Smooth muscle cell (in vitro differentiated cells): ENCODE measurements at regions not wholly inside any gene's neighbourhood (a gene's known extent, or its start where the extent isn't known, plus 50 kb on each side); places are given as distances from the start of the nearest gene placed in this dataset.

Experiments used
- DNase-seq: peaks from one replicate; lab custom pipeline; 2025; ENCODE audit not compliant: unreplicated experiment; lab: John Stamatoyannopoulos, UW
- H2AFZ ChIP-seq: fragments of 200-600 bp; sonication (generic); 2 replicates; pipeline ENCODE4 v1.6.0; 2016; ENCODE audit warnings: antibody characterized with exemption, low read depth, mild to moderate bottlenecking
- H3F3A ChIP-seq: fragments of 200-600 bp; sonication (generic); 2 replicates; pipeline ENCODE4 v1.6.0; 2017; ENCODE audit warnings: antibody characterized with exemption, low read depth
- H3K27ac ChIP-seq: fragments of 200-600 bp; sonication (generic); 2 replicates; pipeline ENCODE4 v1.5.1; 2016; ENCODE audit warnings: low read depth, mild to moderate bottlenecking
- H3K27me3 ChIP-seq: fragments of 200-600 bp; sonication (generic); 2 replicates; pipeline ENCODE4 v1.6.1; 2016; ENCODE audit warnings: low read depth, mild to moderate bottlenecking
- H3K36me3 ChIP-seq: fragments of 200-600 bp; sonication (generic); 2 replicates; pipeline ENCODE4 v1.5.1; 2016; ENCODE audit warnings: low read depth
- H3K4me1 ChIP-seq: fragments of 200-600 bp; sonication (generic); 2 replicates; pipeline ENCODE4 v1.5.1; 2016; ENCODE audit warnings: low read depth
- H3K4me2 ChIP-seq: fragments of 200-600 bp; sonication (generic); 2 replicates; pipeline ENCODE4 v1.6.0; 2016; ENCODE audit warnings: mild to moderate bottlenecking
- H3K4me3 ChIP-seq: fragments of 200-600 bp; sonication (generic); 2 replicates; pipeline ENCODE4 v1.5.1; 2016; ENCODE audit warnings: mild to moderate bottlenecking
- H3K79me2 ChIP-seq: fragments of 200-600 bp; sonication (generic); 2 replicates; pipeline ENCODE4 v1.6.0; 2016; ENCODE audit warnings: low read depth, mild to moderate bottlenecking
- H3K9ac ChIP-seq: fragments of 200-600 bp; sonication (generic); 2 replicates; pipeline ENCODE4 v1.6.0; 2016; ENCODE audit warnings: low read depth
- H3K9me3 ChIP-seq: fragments of 200-600 bp; sonication (generic); replicated peaks from 2 replicates; pipeline ENCODE4 v1.5.1; 2016; ENCODE audit warnings: low read depth
- H4K20me1 ChIP-seq: fragments of 200-600 bp; sonication (generic); 2 replicates; pipeline ENCODE4 v1.6.0; 2016; ENCODE audit warnings: low read depth
- WGBS: methylation state at CpG from one replicate; pipeline ENCODE4 v1.1.7; 2016; ENCODE audit warnings: low lambda C conversion rate; 5-methylcytosine and 5-hydroxymethylcytosine counted together
- TF ChIP-seq, protein P1 (sequence below): fragments of 200-600 bp; sonication (generic); IDR thresholded peaks from 2 replicates; pipeline ENCODE4 v1.5.1; 2017; ENCODE audit warnings: borderline replicate concordance, mild to moderate bottlenecking, antibody characterized with exemption; ENCODE audit not compliant: insufficient read depth, poor library complexity, severe bottlenecking

DNA sequence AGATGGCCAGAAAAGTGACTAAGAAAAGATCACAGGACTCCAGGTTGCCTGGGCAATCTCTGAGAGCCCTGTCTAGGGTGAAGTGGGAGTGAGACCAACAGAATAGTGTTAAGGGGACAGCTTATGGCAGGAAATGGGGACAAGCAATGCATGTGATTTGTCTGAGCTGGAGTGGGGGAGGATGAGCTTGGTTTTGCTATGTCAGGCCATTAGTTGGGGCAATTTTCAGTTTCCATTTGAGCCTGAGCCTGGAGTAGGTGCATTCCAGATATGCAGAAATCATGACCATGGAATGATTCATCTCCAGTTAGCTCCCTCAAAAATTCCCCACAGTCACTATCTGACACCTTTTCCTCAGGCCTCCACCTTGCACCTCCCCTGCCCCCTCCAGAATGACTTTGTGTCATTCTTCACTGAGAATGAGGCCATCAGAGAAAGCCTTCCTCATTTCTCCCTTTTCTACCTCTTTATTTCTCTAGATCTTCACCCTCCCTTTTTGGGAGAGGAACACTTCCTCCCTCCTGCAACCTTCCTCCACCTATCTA is 150.9 kb upstream of the PLEKHG7 start:
- Histone ChIP-seq H3K4me1 (peaks cover 17% of the 10 kb centered on the region), H3K36me3 (no peaks in the 10 kb centered on the region), H3K4me3 (no peak overlapping the region), H2AFZ (no peak overlapping the region), H3K9ac (peak overlapping the region; percentile 1), H3K79me2 (no peaks in the 10 kb centered on the region), H4K20me1 (no peaks in the 10 kb centered on the region), H3F3A (no peaks in the 10 kb centered on the region), H3K27ac (peak overlapping the region; percentile 81), H3K9me3 (no peaks in the 10 kb centered on the region), H3K4me2 (peak overlapping the region; percentile 17), H3K27me3 (no peaks in the 10 kb centered on the region)
- TF ChIP-seq, protein P1, sequence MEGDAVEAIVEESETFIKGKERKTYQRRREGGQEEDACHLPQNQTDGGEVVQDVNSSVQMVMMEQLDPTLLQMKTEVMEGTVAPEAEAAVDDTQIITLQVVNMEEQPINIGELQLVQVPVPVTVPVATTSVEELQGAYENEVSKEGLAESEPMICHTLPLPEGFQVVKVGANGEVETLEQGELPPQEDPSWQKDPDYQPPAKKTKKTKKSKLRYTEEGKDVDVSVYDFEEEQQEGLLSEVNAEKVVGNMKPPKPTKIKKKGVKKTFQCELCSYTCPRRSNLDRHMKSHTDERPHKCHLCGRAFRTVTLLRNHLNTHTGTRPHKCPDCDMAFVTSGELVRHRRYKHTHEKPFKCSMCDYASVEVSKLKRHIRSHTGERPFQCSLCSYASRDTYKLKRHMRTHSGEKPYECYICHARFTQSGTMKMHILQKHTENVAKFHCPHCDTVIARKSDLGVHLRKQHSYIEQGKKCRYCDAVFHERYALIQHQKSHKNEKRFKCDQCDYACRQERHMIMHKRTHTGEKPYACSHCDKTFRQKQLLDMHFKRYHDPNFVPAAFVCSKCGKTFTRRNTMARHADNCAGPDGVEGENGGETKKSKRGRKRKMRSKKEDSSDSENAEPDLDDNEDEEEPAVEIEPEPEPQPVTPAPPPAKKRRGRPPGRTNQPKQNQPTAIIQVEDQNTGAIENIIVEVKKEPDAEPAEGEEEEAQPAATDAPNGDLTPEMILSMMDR, result no peak
- no peak for DNase-seq

DNA sequence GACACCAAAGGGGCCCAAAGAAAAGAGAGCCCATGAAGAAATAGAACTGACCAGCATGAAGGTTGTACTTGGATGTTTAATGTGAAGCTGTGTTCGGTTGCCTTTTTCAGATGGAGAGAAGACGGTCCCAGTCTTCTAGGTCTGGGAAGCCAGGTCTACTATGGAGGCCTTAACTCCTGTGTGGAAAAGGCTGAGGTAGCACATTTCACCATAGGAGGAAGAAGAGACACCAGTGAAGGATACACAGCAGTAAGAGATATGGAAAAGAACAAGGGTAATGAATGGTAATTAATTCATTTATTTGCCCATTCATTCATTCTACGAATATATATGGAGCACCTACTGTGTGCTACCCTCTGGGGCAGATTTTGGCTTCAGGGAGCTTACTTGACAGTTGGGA is 151.6 kb upstream of the PLEKHG7 start:
- Histone ChIP-seq H3K4me2 (peak overlapping the region; percentile 4), H3K9me3 (no peaks in the 10 kb centered on the region), H3F3A (no peaks in the 10 kb centered on the region), H4K20me1 (no peaks in the 10 kb centered on the region), H2AFZ (no peak overlapping the region), H3K9ac (peak overlapping the region; percentile 1), H3K27ac (peak overlapping the region; percentile 81), H3K79me2 (no peaks in the 10 kb centered on the region), H3K4me3 (no peak overlapping the region), H3K4me1 (peaks cover 12% of the 10 kb centered on the region), H3K27me3 (no peaks in the 10 kb centered on the region), H3K36me3 (no peaks in the 10 kb centered on the region)
- no peak for DNase-seq
- 100% methylated on average over 3 of the region's 3 CpGs for WGBS
- TF ChIP-seq, protein P1, result no peak

DNA sequence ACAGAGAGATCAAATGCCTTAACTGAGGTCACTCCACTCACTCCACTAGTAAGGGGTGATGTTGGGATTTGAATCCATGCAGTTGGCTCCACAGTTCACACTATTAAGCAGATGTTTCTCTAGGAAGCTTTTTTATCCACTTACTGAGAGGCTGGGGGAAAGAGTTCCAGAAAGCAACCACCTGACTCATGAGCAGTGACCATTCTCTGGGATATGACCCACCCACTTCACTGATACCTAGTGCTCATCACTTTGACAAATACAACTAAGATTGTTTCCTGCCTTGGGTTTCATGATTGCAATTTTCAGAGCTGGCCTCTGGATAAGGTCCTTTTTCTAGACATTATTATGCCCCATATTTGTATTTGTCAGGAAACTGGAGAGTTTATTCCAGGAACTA is 152.1 kb upstream of the PLEKHG7 start:
- Histone ChIP-seq H3K4me1 (peaks cover 12% of the 10 kb centered on the region), H3K4me3 (no peak overlapping the region), H3K27ac (no peak overlapping the region), H4K20me1 (no peaks in the 10 kb centered on the region), H3K79me2 (no peaks in the 10 kb centered on the region), H3F3A (no peaks in the 10 kb centered on the region), H3K27me3 (no peaks in the 10 kb centered on the region), H2AFZ (no peak overlapping the region), H3K4me2 (no peak overlapping the region), H3K36me3 (no peaks in the 10 kb centered on the region), H3K9ac (no peak overlapping the region), H3K9me3 (no peaks in the 10 kb centered on the region)
- TF ChIP-seq, protein P1, result no peak
- no peak for DNase-seq

DNA sequence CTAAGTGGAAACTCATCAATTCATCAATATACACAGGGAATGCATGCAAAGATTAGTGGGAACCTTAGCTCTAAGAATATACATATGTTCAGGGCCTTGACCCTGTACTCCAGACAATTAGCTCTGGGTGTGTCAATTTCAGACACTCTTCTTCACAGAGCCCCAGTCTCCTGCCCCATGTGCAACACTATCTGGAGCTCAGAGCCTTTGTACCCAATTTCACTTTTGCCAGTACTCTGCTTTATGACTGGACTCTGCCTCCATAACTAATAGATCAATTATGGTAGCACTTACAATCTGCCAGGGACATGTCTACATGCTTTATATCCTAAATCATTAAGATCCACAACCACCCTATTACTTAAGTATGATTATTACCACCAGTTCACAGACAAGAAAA is 152.5 kb upstream of the PLEKHG7 start:
- Histone ChIP-seq H3K9ac (no peak overlapping the region), H2AFZ (no peak overlapping the region), H3F3A (no peaks in the 10 kb centered on the region), H3K4me3 (no peak overlapping the region), H3K79me2 (no peaks in the 10 kb centered on the region), H3K9me3 (no peaks in the 10 kb centered on the region), H3K36me3 (no peaks in the 10 kb centered on the region), H3K4me2 (no peak overlapping the region), H3K27ac (no peak overlapping the region), H4K20me1 (no peaks in the 10 kb centered on the region), H3K27me3 (no peaks in the 10 kb centered on the region), H3K4me1 (peaks cover 12% of the 10 kb centered on the region)
- no peak for DNase-seq
- TF ChIP-seq, protein P1, result no peak
